A549 (cell line): ENCODE measurements at regions not wholly inside any gene's neighbourhood (a gene's known extent, or its start where the extent isn't known, plus 50 kb on each side); places are given as distances from the start of the nearest gene placed in this dataset.

Experiments
- ATAC-seq, 2 experiments: fragments of 200-7000 bp in 1 of 2; fragments of >200 bp in 1 of 2; cut with Nextera tagmentation in 1 of 2; cut with Tn5 transposase in 1 of 2; 3 replicates each; pipeline versions ENCODE4 v1.8.0 to v1.9.1; 2018 to 2020; ENCODE audit warnings: mild to moderate bottlenecking in 1 of 2, moderate library complexity in 1 of 2
- CTCF ChIA-PET: fragments of 300-600 bp; sonication (Branson Sonifier 250); formaldehyde crosslinking; extraction: SDS; loops from one replicate; lab custom pipeline; 2021; ENCODE audit warnings: antibody characterized with exemption, inconsistent platforms; lab: Yijun Ruan, JAX
- POLR2A ChIA-PET: fragments of 350-600 bp; formaldehyde crosslinking; extraction: SDS; loops from one replicate; lab custom pipeline; 2021; ENCODE audit warnings: antibody characterized with exemption, inconsistent platforms; lab: Yijun Ruan, JAX
- DNase-seq, 2 experiments: peaks; one replicate each; pipeline versions ENCODE4 v3.0.0 to v3.0.0-alpha.2; 2011 to 2016; ENCODE audit warnings: low read depth in 1 of 2, low spot score in 1 of 2
- FAIRE-seq: peaks from 2 replicates; lab custom pipeline; 2011; peaks lifted over from hg19 to GRCh38; lab: Jason Lieb, UNC
- H3K27ac ChIP-seq, 2 experiments: fragments of >200 bp; sonication (Bioruptor Twin); formaldehyde crosslinking; 3 replicates each; pipeline ENCODE4 v1.5.1; 2016 to 2017
- H3K4me1 ChIP-seq: fragments of >200 bp; sonication (Bioruptor Twin); formaldehyde crosslinking; 3 replicates; pipeline ENCODE4 v1.6.1; 2016
- H3K4me2 ChIP-seq: fragments of >200 bp; sonication (Bioruptor Twin); formaldehyde crosslinking; 3 replicates; pipeline ENCODE4 v1.6.1; 2016
- H3K4me3 ChIP-seq: fragments of >200 bp; sonication (Bioruptor Twin); formaldehyde crosslinking; 3 replicates; pipeline ENCODE4 v1.5.1; 2016
- H3K9me3 ChIP-seq: fragments of >200 bp; sonication (Bioruptor Twin); formaldehyde crosslinking; 3 replicates; pipeline ENCODE4 v1.6.1; 2016
- ATOH8 ChIP-seq: fragments of 250-450 bp; sonication (Bioruptor Pico); IDR thresholded peaks from 2 replicates; pipeline ENCODE4 v1.5.0; 2020; ENCODE audit warnings: low read depth, mild to moderate bottlenecking, moderate library complexity
- CBX2 ChIP-seq: fragments of 200-600 bp; sonication (generic); IDR thresholded peaks from 2 replicates; pipeline ENCODE4 v1.6.1; 2016; ENCODE audit warnings: low read depth, mild to moderate bottlenecking, borderline replicate concordance
- CEBPB ChIP-seq, 2 experiments: fragments of >200 bp in 1 of 2; sonication (Bioruptor Twin) in 1 of 2; formaldehyde crosslinking in 1 of 2; IDR thresholded peaks; 2 replicates each; pipeline ENCODE4 v1.6.1; 2012 to 2016
- CHD4 ChIP-seq: fragments of 200-600 bp; sonication (generic); IDR thresholded peaks from 2 replicates; pipeline ENCODE4 v1.6.1; 2016; ENCODE audit warnings: antibody characterized with exemption, mild to moderate bottlenecking, borderline replicate concordance
- FOSB ChIP-seq: fragments of 250-450 bp; sonication (Bioruptor Pico); IDR thresholded peaks from 2 replicates; pipeline ENCODE4 v1.5.0; 2020; ENCODE audit warnings: mild to moderate bottlenecking, moderate library complexity
- HOXB5 ChIP-seq: fragments of 250-450 bp; sonication (Bioruptor Pico); IDR thresholded peaks from 2 replicates; pipeline ENCODE4 v1.5.0; 2020; ENCODE audit warnings: mild to moderate bottlenecking, moderate library complexity
- JUN ChIP-seq, 2 experiments: fragments of >200 bp; sonication (Bioruptor Twin); formaldehyde crosslinking; IDR thresholded peaks; 2 replicates in 1 of 2; 3 replicates in 1 of 2; pipeline ENCODE4 v1.6.1; 2016 to 2017
- KDM5A ChIP-seq: fragments of 200-600 bp; sonication (generic); IDR thresholded peaks from 2 replicates; pipeline ENCODE4 v1.6.1; 2016; ENCODE audit warnings: antibody characterized with exemption, mild to moderate bottlenecking
- MAFK ChIP-seq: fragments of 450-650 bp; IDR thresholded peaks from 2 replicates; pipeline ENCODE4 v1.6.1; 2014; ENCODE audit not compliant: partially characterized antibody
- MYC ChIP-seq: IDR thresholded peaks from 2 replicates; pipeline ENCODE4 v1.6.1; 2012; ENCODE audit warnings: mild to moderate bottlenecking, inconsistent platforms, low read length, improper control_type of control experiment, borderline replicate concordance
- NFE2L2 ChIP-seq: fragments of 150-350 bp; conservative IDR thresholded peaks from 2 replicates; pipeline ENCODE4 v1.6.1; 2014; ENCODE audit warnings: low read length
- NPAS2 ChIP-seq: fragments of 250-450 bp; sonication (Bioruptor Pico); IDR thresholded peaks from 2 replicates; pipeline ENCODE4 v1.8.0; 2022; ENCODE audit warnings: mild to moderate bottlenecking, moderate library complexity, borderline replicate concordance
- PBX3 ChIP-seq: IDR thresholded peaks from 2 replicates; pipeline ENCODE4 v1.6.1; 2012
- POLR2AphosphoS2 ChIP-seq: conservative IDR thresholded peaks from 2 replicates; pipeline ENCODE4 v1.6.1; 2012; ENCODE audit warnings: low read length, improper control_type of control experiment, inconsistent platforms
- RAD21 ChIP-seq, 2 experiments: fragments of >200 bp in 1 of 2; sonication (Bioruptor Twin) in 1 of 2; formaldehyde crosslinking in 1 of 2; IDR thresholded peaks in 1 of 2; conservative IDR thresholded peaks in 1 of 2; 2 replicates in 1 of 2; 3 replicates in 1 of 2; pipeline ENCODE4 v1.6.1; 2012 to 2018; ENCODE audit warnings: inconsistent platforms in 1 of 2
- RARB ChIP-seq: fragments of 250-450 bp; sonication (Bioruptor Pico); IDR thresholded peaks from 2 replicates; pipeline ENCODE4 v1.8.0; 2021; ENCODE audit warnings: mild to moderate bottlenecking, moderate library complexity
- RFX5 ChIP-seq: fragments of 450-650 bp; IDR thresholded peaks from 2 replicates; pipeline ENCODE4 v1.7.1; 2014; ENCODE audit warnings: antibody characterized with exemption, mild to moderate bottlenecking, moderate library complexity
- SMC3 ChIP-seq: fragments of >200 bp; sonication (Bioruptor Twin); formaldehyde crosslinking; IDR thresholded peaks from 3 replicates; pipeline ENCODE4 v1.6.1; 2018; ENCODE audit warnings: inconsistent platforms
- TFCP2L1 ChIP-seq: fragments of 250-450 bp; sonication (Bioruptor Pico); IDR thresholded peaks from 2 replicates; pipeline ENCODE4 v1.5.0; 2021; ENCODE audit warnings: mild to moderate bottlenecking
- ZFP36 ChIP-seq: fragments of 450-650 bp; IDR thresholded peaks from 2 replicates; pipeline ENCODE4 v1.6.1; 2014; ENCODE audit warnings: borderline replicate concordance; ENCODE audit not compliant: partially characterized antibody
- WGBS: methylation state at CpG from one replicate; pipeline ENCODE4 v1.1.6; 2017; ENCODE audit errors: missing lambda C conversion rate; 5-methylcytosine and 5-hydroxymethylcytosine counted together
- TF ChIP-seq, protein P1 (sequence below): fragments of >200 bp; sonication (Bioruptor Twin); formaldehyde crosslinking; IDR thresholded peaks from 2 replicates; pipeline ENCODE4 v1.6.1; 2016
- TF ChIP-seq, protein P2 (sequence below): IDR thresholded peaks from 2 replicates; pipeline ENCODE4 v1.6.1; 2012
- TF ChIP-seq, protein P3 (sequence below): fragments of 250-450 bp; sonication (Bioruptor Pico); IDR thresholded peaks from 2 replicates; pipeline ENCODE4 v1.5.0; 2021; ENCODE audit warnings: mild to moderate bottlenecking, moderate library complexity, borderline replicate concordance
- TF ChIP-seq, protein P4 (sequence below): fragments of >200 bp; sonication (Bioruptor Twin); formaldehyde crosslinking; IDR thresholded peaks from 3 replicates; pipeline ENCODE4 v1.6.1; 2016

DNA sequence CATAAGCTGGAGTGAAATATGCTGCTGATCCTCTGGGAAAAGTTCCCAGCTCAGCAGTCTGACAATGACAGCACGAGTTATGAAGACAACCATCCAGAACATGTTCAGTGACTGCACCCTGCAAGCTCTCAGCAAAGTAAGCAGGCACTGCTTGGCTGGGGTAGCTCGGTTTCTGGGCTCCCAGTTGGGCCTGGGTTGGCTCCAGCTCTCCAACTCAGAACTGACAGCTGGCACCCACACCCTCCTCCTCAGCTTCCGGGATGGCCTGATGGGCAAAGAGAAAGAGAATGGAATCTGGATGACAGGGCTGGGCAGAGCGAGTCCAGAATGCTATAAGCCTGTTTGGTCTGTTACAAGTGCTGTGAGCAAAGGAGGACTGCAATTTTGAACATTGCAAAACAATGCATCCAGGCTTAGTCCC lies 185.0 kb downstream of the CSNK1G3 start:
- no peak for TF ChIP-seq ATOH8
- peaks cover 15% of the 10 kb centered on the region; the same call in 1 of the 3 replicates for H3K4me1 ChIP-seq
- CTCF ChIA-PET = no interaction called here
- H3K4me3 ChIP-seq = no peak overlapping the region
- peak; percentile 58 to 66; a peak in 5 of 6 replicates for ATAC-seq
- H3K4me2 ChIP-seq = peak overlapping the region; percentile 17; the same call in 1 of the 3 replicates
- peak in 1 of 2 experiments; percentile 20 for DNase-seq
- 0 out of 3 replicates have a peak, but pooled peaks cover 2% of the 10 kb centered on the region for H3K9me3 ChIP-seq
- no peak for FAIRE-seq
- 9% methylated on average over 4 of the region's 4 CpGs for WGBS
- H3K27ac ChIP-seq = peak overlapping the region in 1 of 2 experiments; percentile 25; a peak in 1 of 6 replicates
- POLR2A ChIA-PET = no interaction called here

GRCh38 chr5:123690821-123691220 lies 178.8 kb downstream of the CSNK1G3 start:
- no peaks in the 10 kb centered on the region for H3K4me1 ChIP-seq
- TF ChIP-seq, protein P1, sequence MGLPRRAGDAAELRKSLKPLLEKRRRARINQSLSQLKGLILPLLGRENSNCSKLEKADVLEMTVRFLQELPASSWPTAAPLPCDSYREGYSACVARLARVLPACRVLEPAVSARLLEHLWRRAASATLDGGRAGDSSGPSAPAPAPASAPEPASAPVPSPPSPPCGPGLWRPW = no peak
- TF ChIP-seq, protein P2, sequence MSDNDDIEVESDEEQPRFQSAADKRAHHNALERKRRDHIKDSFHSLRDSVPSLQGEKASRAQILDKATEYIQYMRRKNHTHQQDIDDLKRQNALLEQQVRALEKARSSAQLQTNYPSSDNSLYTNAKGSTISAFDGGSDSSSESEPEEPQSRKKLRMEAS = no peak
- TF ChIP-seq TFCP2L1 (CRISPR knock-in tag) (no peak), POLR2AphosphoS2 (no peak), NFE2L2 (no peak), RARB (CRISPR knock-in tag) (no peak), RAD21 (conservative IDR thresholded peaks at IDR 0.05 in 1 of 2, IDR thresholded peaks at IDR 0.05 in 1 of 2) (no peak), FOSB (no peak), ATOH8 (no peak)
- POLR2A ChIA-PET = no interaction called here
- DNase-seq (no peak), FAIRE-seq (no peak), ATAC-seq (no peak)
- CTCF ChIA-PET = interaction anchor here (0.8 kb wide), 1 partner anchor 19 kb away, joined by 4 read pairs; no protein-coding TSS in a partner anchor
- no peak overlapping the region for H3K4me2 ChIP-seq
- H3K27ac ChIP-seq = no peak overlapping the region
- H3K9me3 ChIP-seq = peaks cover 2% of the 10 kb centered on the region; the same call in 1 of the 3 replicates
- H3K4me3 ChIP-seq = no peak overlapping the region

DNA sequence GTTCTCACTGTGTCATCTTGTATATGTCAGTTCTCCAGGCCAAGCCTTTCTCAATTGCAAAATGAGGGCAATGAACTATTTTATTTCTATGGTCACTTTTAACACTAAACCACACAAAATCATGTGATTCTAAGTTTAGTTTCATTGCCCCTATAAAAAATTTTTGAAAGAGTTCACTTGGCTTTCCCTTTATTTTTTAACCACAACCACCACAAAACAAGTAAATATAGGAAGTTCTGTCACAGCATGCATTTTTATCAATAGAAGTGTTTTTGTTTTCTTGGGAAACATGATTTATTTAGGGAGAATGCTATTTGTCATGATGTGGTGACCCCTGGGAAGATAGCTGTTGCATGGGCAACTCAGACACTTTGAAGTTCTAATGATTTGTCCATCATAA lies 169.1 kb downstream of the CSNK1G3 start:
- no peak for TF ChIP-seq POLR2AphosphoS2
- no peak for TF ChIP-seq MAFK
- no peak for TF ChIP-seq HOXB5 (CRISPR knock-in tag)
- no peak for TF ChIP-seq ZFP36
- no peak for TF ChIP-seq CEBPB (IDR thresholded peaks at IDR 0.05)
- no peak for TF ChIP-seq CHD4
- no peak for TF ChIP-seq NPAS2
- no peak for TF ChIP-seq CBX2
- TF ChIP-seq SMC3 = no peak
- no peak for TF ChIP-seq PBX3
- Histone ChIP-seq H3K4me3 (no peak overlapping the region), H3K9me3 (peaks cover 9% of the 10 kb centered on the region), H3K4me1 (no peaks in the 10 kb centered on the region), H3K27ac (no peak overlapping the region), H3K4me2 (no peak overlapping the region)
- CTCF ChIA-PET = no interaction called here
- no peak for ATAC-seq
- no peak for DNase-seq
- POLR2A ChIA-PET = no interaction called here
- no peak for FAIRE-seq

DNA sequence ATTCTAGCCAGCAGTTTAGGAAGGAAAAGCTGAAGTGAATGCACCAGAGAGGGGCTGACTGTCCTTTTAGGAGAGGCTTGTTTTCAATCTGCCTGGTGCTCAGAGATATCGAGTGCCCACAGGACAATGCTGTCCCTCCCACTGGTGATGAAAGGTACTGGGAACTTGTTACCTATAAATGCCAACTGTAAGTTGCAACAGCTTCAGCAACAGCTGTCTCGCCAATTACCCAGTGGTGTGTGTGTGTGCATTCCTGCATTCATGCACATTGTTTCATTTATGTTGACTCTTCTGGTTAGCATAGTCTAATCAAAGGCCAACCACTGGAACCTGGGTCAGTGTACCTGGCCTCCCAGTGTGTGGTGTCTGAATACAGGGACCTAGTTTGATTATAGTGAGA lies 161.1 kb downstream of the CSNK1G3 start:
- no peak for FAIRE-seq
- Histone ChIP-seq H3K4me2 (no peak overlapping the region), H3K4me3 (no peak overlapping the region), H3K27ac (peak overlapping the region in 1 of 2 experiments; percentile 16; a peak in 1 of 6 replicates), H3K4me1 (no peaks in the 10 kb centered on the region), H3K9me3 (no peaks in the 10 kb centered on the region)
- WGBS = 60% methylated on average over 2 of the region's 2 CpGs
- ATAC-seq = no peak; a peak in 1 of 6 replicates
- CTCF ChIA-PET = no interaction called here
- peak in 1 of 2 experiments; percentile 5 for DNase-seq
- POLR2A ChIA-PET = interaction anchor here (1.0 kb wide), 1 partner anchor 1076 kb away, joined by 5 read pairs; no protein-coding TSS in a partner anchor
- TF ChIP-seq MYC (no peak), KDM5A (no peak), JUN (IDR thresholded peaks at IDR 0.05) (no peak), MAFK (no peak), HOXB5 (CRISPR knock-in tag) (no peak), RFX5 (no peak), RARB (CRISPR knock-in tag) (no peak)
- TF ChIP-seq, protein P3, sequence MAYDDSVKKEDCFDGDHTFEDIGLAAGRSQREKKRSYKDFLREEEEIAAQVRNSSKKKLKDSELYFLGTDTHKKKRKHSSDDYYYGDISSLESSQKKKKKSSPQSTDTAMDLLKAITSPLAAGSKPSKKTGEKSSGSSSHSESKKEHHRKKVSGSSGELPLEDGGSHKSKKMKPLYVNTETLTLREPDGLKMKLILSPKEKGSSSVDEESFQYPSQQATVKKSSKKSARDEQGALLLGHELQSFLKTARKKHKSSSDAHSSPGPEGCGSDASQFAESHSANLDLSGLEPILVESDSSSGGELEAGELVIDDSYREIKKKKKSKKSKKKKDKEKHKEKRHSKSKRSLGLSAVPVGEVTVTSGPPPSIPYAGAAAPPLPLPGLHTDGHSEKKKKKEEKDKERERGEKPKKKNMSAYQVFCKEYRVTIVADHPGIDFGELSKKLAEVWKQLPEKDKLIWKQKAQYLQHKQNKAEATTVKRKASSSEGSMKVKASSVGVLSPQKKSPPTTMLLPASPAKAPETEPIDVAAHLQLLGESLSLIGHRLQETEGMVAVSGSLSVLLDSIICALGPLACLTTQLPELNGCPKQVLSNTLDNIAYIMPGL (CRISPR knock-in tag) = no peak
- TF ChIP-seq, protein P4, sequence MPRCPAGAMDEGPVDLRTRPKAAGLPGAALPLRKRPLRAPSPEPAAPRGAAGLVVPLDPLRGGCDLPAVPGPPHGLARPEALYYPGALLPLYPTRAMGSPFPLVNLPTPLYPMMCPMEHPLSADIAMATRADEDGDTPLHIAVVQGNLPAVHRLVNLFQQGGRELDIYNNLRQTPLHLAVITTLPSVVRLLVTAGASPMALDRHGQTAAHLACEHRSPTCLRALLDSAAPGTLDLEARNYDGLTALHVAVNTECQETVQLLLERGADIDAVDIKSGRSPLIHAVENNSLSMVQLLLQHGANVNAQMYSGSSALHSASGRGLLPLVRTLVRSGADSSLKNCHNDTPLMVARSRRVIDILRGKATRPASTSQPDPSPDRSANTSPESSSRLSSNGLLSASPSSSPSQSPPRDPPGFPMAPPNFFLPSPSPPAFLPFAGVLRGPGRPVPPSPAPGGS = no peak
